ENCODE measurements at regions not wholly inside any gene's neighbourhood (a gene's known extent, or its start where the extent isn't known, plus 50 kb on each side); places are given as distances from the start of the nearest gene placed in this dataset.

- Histone ChIP-seq H3K4me3 (ENCODE audit: low read length) (no peak overlapping the region), H3K9ac (ENCODE audit: low read length) (no peak overlapping the region), H3K4me1 (ENCODE audit: control insufficient read depth, insufficient read depth, low read length) (no peaks in the 10 kb centered on the region), H3K36me3 (ENCODE audit: control insufficient read depth, insufficient read depth, low read length) (no peaks in the 10 kb centered on the region), H3K9me3 (ENCODE audit: control insufficient read depth, low read length) (no peaks in the 10 kb centered on the region), H3K27me3 (ENCODE audit: control insufficient read depth, insufficient read depth, low read length) (no peaks in the 10 kb centered on the region)
Measured at GRCh38 chr20:11588875-11589274, 328.8 kb upstream of the BTBD3 start.

GRCh38 chr20:11591965-11592364, 325.7 kb upstream of the BTBD3 start:
- no peak overlapping the region for H3K4me3 ChIP-seq (ENCODE audit: low read length)
- H3K27me3 ChIP-seq (ENCODE audit: control insufficient read depth, insufficient read depth, low read length), result no peaks in the 10 kb centered on the region
- no peaks in the 10 kb centered on the region for H3K4me1 ChIP-seq (ENCODE audit: control insufficient read depth, insufficient read depth, low read length)
- no peaks in the 10 kb centered on the region for H3K36me3 ChIP-seq (ENCODE audit: control insufficient read depth, insufficient read depth, low read length)
- H3K9ac ChIP-seq (ENCODE audit: low read length), result no peak overlapping the region
- no peaks in the 10 kb centered on the region for H3K9me3 ChIP-seq (ENCODE audit: control insufficient read depth, low read length)

GRCh38 chr20:11604339-11604738, 313.4 kb upstream of the BTBD3 start:
- Histone ChIP-seq H3K27me3 (ENCODE audit: control insufficient read depth, insufficient read depth, low read length) (no peaks in the 10 kb centered on the region), H3K9me3 (ENCODE audit: control insufficient read depth, low read length) (no peaks in the 10 kb centered on the region), H3K9ac (ENCODE audit: low read length) (no peak overlapping the region), H3K4me1 (ENCODE audit: control insufficient read depth, insufficient read depth, low read length) (no peaks in the 10 kb centered on the region), H3K36me3 (ENCODE audit: control insufficient read depth, insufficient read depth, low read length) (no peaks in the 10 kb centered on the region), H3K4me3 (ENCODE audit: low read length) (no peak overlapping the region)

- no peaks in the 10 kb centered on the region for H3K4me1 ChIP-seq (ENCODE audit: control insufficient read depth, insufficient read depth, low read length)
- no peaks in the 10 kb centered on the region for H3K9me3 ChIP-seq (ENCODE audit: control insufficient read depth, low read length)
- no peaks in the 10 kb centered on the region for H3K36me3 ChIP-seq (ENCODE audit: control insufficient read depth, insufficient read depth, low read length)
- H3K9ac ChIP-seq (ENCODE audit: low read length), result no peak overlapping the region
- H3K27me3 ChIP-seq (ENCODE audit: control insufficient read depth, insufficient read depth, low read length), result no peaks in the 10 kb centered on the region
- H3K4me3 ChIP-seq (ENCODE audit: low read length), result no peak overlapping the region
Measured at GRCh38 chr20:11607047-11607446, 310.6 kb upstream of the BTBD3 start.

- no peaks in the 10 kb centered on the region for H3K36me3 ChIP-seq (ENCODE audit: control insufficient read depth, insufficient read depth, low read length)
- H3K4me3 ChIP-seq (ENCODE audit: low read length), result no peak overlapping the region
- no peak overlapping the region for H3K9ac ChIP-seq (ENCODE audit: low read length)
- no peaks in the 10 kb centered on the region for H3K27me3 ChIP-seq (ENCODE audit: control insufficient read depth, insufficient read depth, low read length)
- no peaks in the 10 kb centered on the region for H3K9me3 ChIP-seq (ENCODE audit: control insufficient read depth, low read length)
- H3K4me1 ChIP-seq (ENCODE audit: control insufficient read depth, insufficient read depth, low read length), result no peaks in the 10 kb centered on the region
Measured at GRCh38 chr20:11608736-11609135, 309.0 kb upstream of the BTBD3 start.

- Histone ChIP-seq H3K9me3 (ENCODE audit: control insufficient read depth, low read length) (no peaks in the 10 kb centered on the region), H3K9ac (ENCODE audit: low read length) (no peak overlapping the region), H3K4me1 (ENCODE audit: control insufficient read depth, insufficient read depth, low read length) (no peaks in the 10 kb centered on the region), H3K36me3 (ENCODE audit: control insufficient read depth, insufficient read depth, low read length) (no peaks in the 10 kb centered on the region), H3K4me3 (ENCODE audit: low read length) (no peak overlapping the region), H3K27me3 (ENCODE audit: control insufficient read depth, insufficient read depth, low read length) (no peaks in the 10 kb centered on the region)
Measured at GRCh38 chr20:11624704-11625103, 293.0 kb upstream of the BTBD3 start.

GRCh38 chr20:11626551-11626950, 291.1 kb upstream of the BTBD3 start:
- Histone ChIP-seq H3K9me3 (ENCODE audit: control insufficient read depth, low read length) (no peaks in the 10 kb centered on the region), H3K4me1 (ENCODE audit: control insufficient read depth, insufficient read depth, low read length) (no peaks in the 10 kb centered on the region), H3K36me3 (ENCODE audit: control insufficient read depth, insufficient read depth, low read length) (no peaks in the 10 kb centered on the region), H3K9ac (ENCODE audit: low read length) (no peak overlapping the region), H3K27me3 (ENCODE audit: control insufficient read depth, insufficient read depth, low read length) (no peaks in the 10 kb centered on the region), H3K4me3 (ENCODE audit: low read length) (no peak overlapping the region)

GRCh38 chr20:11642866-11643265, 274.8 kb upstream of the BTBD3 start:
- Histone ChIP-seq H3K4me1 (ENCODE audit: control insufficient read depth, insufficient read depth, low read length) (no peaks in the 10 kb centered on the region), H3K9me3 (ENCODE audit: control insufficient read depth, low read length) (no peaks in the 10 kb centered on the region), H3K9ac (ENCODE audit: low read length) (no peak overlapping the region), H3K27me3 (ENCODE audit: control insufficient read depth, insufficient read depth, low read length) (no peaks in the 10 kb centered on the region), H3K36me3 (ENCODE audit: control insufficient read depth, insufficient read depth, low read length) (no peaks in the 10 kb centered on the region), H3K4me3 (ENCODE audit: low read length) (no peak overlapping the region)

GRCh38 chr20:11646359-11646758, 271.3 kb upstream of the BTBD3 start:
- Histone ChIP-seq H3K9ac (ENCODE audit: low read length) (no peak overlapping the region), H3K4me3 (ENCODE audit: low read length) (no peak overlapping the region), H3K4me1 (ENCODE audit: control insufficient read depth, insufficient read depth, low read length) (no peaks in the 10 kb centered on the region), H3K27me3 (ENCODE audit: control insufficient read depth, insufficient read depth, low read length) (no peaks in the 10 kb centered on the region), H3K9me3 (ENCODE audit: control insufficient read depth, low read length) (no peaks in the 10 kb centered on the region), H3K36me3 (ENCODE audit: control insufficient read depth, insufficient read depth, low read length) (no peaks in the 10 kb centered on the region)

- no peak overlapping the region for H3K4me3 ChIP-seq (ENCODE audit: low read length)
- H3K9me3 ChIP-seq (ENCODE audit: control insufficient read depth, low read length), result no peaks in the 10 kb centered on the region
- H3K27me3 ChIP-seq (ENCODE audit: control insufficient read depth, insufficient read depth, low read length), result no peaks in the 10 kb centered on the region
- no peak overlapping the region for H3K9ac ChIP-seq (ENCODE audit: low read length)
- no peaks in the 10 kb centered on the region for H3K4me1 ChIP-seq (ENCODE audit: control insufficient read depth, insufficient read depth, low read length)
- no peaks in the 10 kb centered on the region for H3K36me3 ChIP-seq (ENCODE audit: control insufficient read depth, insufficient read depth, low read length)
Measured at GRCh38 chr20:11650566-11650965, 267.1 kb upstream of the BTBD3 start.

- Histone ChIP-seq H3K4me3 (ENCODE audit: low read length) (no peak overlapping the region), H3K27me3 (ENCODE audit: control insufficient read depth, insufficient read depth, low read length) (no peaks in the 10 kb centered on the region), H3K36me3 (ENCODE audit: control insufficient read depth, insufficient read depth, low read length) (no peaks in the 10 kb centered on the region), H3K9me3 (ENCODE audit: control insufficient read depth, low read length) (no peaks in the 10 kb centered on the region), H3K4me1 (ENCODE audit: control insufficient read depth, insufficient read depth, low read length) (no peaks in the 10 kb centered on the region), H3K9ac (ENCODE audit: low read length) (no peak overlapping the region)
Measured at GRCh38 chr20:11651138-11651537, 266.6 kb upstream of the BTBD3 start.

- Histone ChIP-seq H3K27me3 (ENCODE audit: control insufficient read depth, insufficient read depth, low read length) (no peaks in the 10 kb centered on the region), H3K4me1 (ENCODE audit: control insufficient read depth, insufficient read depth, low read length) (no peaks in the 10 kb centered on the region), H3K9ac (ENCODE audit: low read length) (no peak overlapping the region), H3K9me3 (ENCODE audit: control insufficient read depth, low read length) (no peaks in the 10 kb centered on the region), H3K4me3 (ENCODE audit: low read length) (no peak overlapping the region), H3K36me3 (ENCODE audit: control insufficient read depth, insufficient read depth, low read length) (no peaks in the 10 kb centered on the region)
Measured at GRCh38 chr20:11651647-11652046, 266.0 kb upstream of the BTBD3 start.

- Histone ChIP-seq H3K4me1 (ENCODE audit: control insufficient read depth, insufficient read depth, low read length) (no peaks in the 10 kb centered on the region), H3K9ac (ENCODE audit: low read length) (no peak overlapping the region), H3K27me3 (ENCODE audit: control insufficient read depth, insufficient read depth, low read length) (no peaks in the 10 kb centered on the region), H3K36me3 (ENCODE audit: control insufficient read depth, insufficient read depth, low read length) (no peaks in the 10 kb centered on the region), H3K9me3 (ENCODE audit: control insufficient read depth, low read length) (no peaks in the 10 kb centered on the region), H3K4me3 (ENCODE audit: low read length) (no peak overlapping the region)
Measured at GRCh38 chr20:11652128-11652527, 265.6 kb upstream of the BTBD3 start.

Data from mucosa of stomach (tissue), 1 donor.